HG02588 (cell line): ENCODE measurements at regions not wholly inside any gene's neighbourhood (a gene's known extent, or its start where the extent isn't known, plus 50 kb on each side); places are given as distances from the start of the nearest gene placed in this dataset.
A peak's percentile ranks its signal among the peaks of the same experiment; 100 is the strongest.

Experiments
- ATAC-seq: cut with Tn5 transposase; IDR thresholded peaks from one replicate; pipeline ENCODE4 v1.9.1; 2021; ENCODE audit warnings: mild to moderate bottlenecking, moderate library complexity; ENCODE audit not compliant: unreplicated experiment

DNA sequence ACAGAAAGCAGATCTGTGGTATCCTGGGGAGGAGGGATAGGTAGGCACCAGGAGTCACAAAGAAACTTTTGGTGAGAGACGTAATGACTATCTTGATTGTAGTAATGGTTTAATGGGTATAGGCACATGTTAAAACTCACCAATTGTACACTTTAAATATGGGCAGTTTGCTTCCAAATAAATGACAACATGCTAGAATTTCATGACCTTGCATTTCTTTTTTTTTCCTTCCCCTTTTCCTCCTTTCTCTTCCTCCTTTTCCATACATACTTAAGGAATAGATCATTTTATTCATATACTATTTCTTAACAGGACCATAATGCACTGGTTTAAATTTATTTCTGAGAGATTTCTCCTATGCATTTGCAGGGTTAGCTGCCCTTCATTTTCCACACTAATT is 341.8 kb downstream of the TMEM182 start:
- ATAC-seq: no peak

DNA sequence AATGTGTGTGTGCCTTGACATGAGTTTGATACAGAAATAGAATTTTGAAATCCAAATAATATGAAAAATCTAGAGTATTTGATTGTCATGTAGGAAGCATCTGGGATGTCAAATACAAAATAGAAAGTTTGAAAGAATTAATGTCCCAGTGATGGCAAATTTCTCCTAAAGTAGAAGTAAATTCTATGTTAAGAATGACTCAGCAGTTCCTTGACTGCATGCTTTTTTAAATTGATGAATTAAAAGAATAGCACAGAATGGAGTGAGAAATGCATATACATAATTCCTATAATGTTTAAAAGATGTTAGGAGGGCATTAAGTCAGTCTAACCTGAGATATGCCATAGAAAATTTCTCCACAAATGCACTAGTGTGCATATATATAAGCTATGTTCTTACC is 357.5 kb downstream of the TMEM182 start:
- no peak for ATAC-seq

DNA sequence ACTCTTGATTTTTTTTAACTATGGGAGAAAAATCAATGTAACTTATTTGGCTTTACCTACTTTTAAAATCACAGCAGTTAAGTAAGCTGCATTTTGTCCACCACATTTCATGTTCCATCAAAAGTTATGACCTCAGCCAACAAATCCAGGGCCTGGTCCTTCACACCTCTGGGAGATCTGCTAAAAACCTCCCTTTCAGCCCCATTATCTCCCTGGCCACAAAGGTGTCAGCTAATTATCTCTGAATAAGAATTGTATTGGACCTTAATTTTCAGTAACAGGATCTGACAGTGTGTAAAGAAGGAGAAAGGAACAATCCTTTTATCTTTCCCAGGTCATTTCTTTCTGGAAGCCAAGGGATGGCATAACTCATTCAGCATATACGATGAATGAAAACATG is 359.3 kb downstream of the TMEM182 start:
- no peak for ATAC-seq

DNA sequence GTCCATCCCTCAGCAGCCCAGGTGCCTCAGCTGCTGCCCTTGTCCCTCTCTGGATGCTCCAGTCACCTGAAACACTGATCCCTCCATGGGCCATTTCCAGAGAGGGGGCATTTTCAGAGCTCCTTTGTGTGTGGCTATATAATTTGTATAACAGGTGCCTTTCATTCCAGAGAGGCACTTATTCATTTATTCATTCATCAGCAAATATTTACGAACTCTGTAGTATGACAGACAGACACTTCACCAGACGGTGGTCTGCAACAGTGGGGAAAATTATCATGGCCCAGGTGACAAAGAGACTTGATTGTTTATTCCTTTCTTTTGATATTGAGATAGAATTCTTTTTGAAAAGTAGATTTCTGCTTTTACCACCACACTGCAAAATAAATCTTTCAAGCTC is 361.7 kb downstream of the TMEM182 start:
- no peak for ATAC-seq

DNA sequence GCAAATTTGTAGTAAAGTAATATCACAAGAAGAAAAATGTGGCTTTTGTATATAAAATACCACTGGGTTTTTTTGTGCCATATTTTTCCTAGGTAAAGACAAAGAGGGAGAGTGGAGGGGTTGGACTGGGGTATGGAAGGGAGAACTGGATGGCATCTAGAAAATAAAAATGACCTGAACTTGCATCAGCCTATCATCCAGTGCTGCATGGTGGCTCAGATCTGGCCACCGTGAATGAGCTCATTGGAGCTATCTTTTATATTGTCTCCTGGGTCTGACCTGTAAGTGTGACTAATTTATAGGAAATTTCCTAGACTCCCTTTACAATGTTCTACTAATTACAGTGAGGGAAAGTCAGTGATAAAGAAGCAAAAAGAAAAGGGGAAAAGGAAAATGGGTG is 369.0 kb downstream of the TMEM182 start:
- no peak for ATAC-seq

DNA sequence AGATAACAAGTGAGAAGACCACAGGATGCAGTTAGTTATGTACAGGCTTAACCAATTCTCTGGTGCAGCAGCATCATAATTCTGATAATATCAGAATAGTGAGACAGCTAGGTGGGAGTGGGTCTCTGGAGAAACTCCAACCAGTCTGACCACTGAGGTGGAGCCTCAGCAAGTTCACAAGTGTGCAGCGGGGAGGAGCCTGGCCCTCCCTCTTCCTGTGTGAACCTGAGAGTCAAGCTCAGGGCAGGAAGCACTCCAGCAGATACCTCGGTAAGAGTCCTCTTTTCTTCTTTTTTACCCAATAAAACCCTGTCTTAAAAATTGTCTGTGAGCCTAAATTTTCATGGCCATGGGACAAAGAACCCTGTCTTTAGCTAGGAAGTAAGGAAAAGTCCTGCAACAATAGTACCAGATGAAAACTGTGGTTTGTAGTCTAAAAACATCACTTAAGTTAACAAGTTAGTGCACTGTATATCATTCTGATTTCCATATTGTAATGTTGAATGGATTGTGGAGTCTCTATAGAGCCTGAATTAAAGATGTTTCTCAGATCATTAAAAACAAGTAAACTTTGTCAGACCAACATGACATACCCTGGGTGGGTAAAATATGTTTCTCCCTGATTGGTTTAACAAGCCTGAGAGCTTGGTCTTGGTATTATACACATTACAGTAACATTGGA is 370.8 kb downstream of the TMEM182 start:
- peak; percentile 93 for ATAC-seq

DNA sequence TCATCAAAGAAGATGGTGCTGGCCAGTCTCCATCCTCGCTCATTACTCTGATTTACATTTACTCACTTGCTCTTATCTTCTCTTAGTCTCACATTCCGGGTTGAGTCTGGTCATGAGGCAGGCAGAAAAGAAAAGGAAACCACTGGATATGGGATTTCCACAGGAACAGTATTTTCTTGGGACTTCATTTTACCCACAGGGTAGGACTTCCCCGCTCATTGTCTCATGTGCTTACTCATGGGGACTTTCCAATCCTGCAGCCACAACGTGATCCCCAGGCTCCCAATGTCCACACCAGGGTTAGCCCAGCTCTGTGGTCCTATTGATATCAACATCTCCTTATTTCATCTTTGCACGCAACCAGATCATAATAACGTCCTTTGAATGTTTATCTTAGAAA is 373.8 kb downstream of the TMEM182 start:
- ATAC-seq: no peak

DNA sequence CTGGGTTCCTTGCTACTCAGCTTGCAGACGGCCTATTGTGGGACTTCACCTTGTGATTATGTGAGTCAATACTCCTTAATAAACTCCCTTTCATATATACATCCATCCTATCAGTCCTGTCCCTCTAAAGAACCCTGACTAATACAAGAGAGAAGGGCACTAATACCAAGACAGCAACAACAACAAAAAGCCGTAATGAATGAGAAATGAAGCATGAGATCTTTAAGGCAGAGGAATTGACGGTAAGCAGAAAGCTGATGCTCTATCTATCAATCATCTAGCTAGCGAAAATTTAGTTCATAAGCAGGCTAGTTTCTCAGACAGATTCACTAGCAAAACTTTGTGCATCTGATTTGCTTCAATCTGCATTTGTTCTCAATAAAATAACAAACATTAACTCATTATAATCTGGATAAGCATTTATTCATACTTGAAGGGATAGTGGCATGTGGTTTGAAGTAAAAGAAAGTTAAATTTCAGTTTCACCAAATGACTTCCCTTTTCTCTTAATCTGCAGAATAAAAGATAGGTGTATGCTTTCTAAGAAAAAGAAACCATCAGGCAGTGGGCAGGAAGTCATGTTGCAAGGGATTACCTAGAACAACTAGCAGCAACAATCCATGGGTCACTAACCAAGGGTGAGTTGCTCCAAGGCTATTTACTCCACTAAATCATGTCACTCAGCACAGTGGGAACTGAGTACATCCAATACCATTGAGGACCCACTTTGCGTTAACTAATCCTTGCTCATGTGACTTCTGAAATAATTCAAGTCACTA is 376.5 kb downstream of the TMEM182 start:
- ATAC-seq: no peak

DNA sequence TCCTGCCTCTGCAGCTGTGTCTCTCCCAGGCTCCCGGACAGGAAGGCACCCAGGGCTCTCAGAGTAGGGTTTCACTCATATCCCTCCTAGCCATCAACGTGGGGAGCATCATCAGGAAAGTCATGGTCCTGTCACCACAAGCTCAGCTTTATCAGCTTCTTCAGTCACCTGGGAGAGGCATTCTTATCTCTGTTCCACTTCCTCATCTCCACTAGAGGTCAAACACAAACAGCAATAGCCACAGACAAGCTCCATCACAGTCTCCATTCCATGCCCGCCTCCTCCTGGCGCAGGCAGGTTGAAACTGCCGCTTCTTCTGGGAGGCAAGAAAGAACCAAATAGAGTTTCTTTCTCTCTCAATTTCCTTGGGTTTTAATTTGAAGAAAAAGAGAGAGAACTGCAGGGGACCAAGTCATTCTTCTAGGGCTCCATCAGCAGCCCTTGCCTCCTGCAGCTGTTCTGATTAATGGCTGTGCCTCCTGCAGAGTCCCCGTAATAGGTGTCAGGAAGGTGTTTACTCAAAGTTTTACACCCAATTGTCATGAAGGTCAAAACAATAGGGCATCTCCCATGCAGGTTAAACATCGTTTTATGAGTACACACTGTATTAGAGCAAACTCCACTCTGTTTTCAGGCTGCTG is 377.9 kb downstream of the TMEM182 start:
- ATAC-seq: no peak

DNA sequence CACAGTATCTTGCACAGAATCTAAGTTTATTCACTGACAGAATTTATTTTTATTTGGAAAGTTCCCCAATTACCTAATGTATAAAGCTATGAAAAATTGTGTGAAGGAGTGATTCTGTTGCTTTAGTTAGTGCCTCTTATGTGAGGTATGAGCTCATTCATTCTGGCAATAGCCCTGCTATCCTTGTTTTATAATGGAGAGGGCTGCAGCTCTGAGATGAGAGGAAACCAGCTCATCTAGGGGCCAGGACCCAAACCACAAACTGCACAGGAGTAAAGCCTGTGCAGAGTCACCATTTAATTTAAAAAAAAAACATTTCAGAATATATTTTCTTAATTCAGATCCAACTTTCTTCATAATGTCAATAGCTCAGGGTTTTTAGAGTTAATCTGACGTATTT is 383.0 kb downstream of the TMEM182 start:
- no peak for ATAC-seq

DNA sequence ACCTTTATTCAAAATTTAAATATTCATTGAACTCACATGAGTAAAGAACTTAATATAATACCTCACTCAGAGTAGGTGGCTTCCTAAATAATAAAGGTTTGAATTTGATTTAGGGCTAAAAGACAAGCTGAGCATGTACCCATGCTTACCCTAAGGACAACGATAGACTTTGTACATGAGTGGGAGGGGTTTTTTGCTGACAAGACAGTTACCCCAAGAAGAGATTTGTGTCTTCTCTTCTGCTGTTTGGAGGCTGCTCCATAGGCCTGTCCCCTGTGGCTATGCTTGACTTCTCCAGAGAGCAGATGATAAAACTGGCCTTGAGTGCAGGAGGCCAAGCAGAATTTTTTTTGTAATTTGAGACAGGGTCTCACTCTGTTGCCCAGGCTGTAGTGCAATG is 383.9 kb downstream of the TMEM182 start:
- ATAC-seq: no peak

DNA sequence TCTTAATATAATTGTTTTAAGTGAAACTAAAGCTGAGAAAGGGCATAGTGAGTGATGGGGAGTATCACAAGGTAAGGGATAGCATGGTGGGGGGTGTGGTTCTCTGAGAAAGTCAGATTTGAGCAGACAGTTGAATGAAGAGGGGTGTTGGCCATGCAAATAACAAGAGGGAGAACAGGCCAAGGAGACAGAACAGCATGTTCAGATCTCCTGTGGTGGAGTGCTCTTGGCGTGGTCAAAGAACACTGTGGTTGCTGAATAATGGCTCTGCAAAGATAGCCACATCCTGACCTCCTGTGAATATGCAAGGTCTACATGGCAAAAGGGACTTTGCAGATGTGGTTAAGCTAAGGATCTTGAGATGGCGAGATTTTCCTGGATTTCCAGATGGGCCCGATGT is 389.2 kb downstream of the TMEM182 start:
- ATAC-seq: no peak

DNA sequence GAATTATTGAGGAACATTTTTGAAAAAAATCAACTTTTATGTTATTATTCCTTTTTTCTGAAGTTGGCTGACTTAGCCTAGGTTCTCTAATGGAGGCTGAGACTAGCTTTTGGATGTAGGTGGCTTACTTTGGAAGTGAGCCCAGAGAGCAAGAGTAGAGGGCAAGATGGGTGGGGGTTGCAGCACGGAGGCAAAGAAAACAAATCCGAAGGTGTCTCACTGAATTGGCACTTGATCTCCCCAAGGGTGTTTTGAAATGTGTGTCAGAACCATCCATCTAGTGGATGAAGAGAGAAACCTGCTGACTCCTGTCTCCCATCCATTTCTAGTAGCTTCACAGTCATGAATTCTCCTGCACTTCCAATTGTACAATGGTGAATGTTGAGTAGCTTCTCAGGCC is 390.7 kb downstream of the TMEM182 start:
- no peak for ATAC-seq

DNA sequence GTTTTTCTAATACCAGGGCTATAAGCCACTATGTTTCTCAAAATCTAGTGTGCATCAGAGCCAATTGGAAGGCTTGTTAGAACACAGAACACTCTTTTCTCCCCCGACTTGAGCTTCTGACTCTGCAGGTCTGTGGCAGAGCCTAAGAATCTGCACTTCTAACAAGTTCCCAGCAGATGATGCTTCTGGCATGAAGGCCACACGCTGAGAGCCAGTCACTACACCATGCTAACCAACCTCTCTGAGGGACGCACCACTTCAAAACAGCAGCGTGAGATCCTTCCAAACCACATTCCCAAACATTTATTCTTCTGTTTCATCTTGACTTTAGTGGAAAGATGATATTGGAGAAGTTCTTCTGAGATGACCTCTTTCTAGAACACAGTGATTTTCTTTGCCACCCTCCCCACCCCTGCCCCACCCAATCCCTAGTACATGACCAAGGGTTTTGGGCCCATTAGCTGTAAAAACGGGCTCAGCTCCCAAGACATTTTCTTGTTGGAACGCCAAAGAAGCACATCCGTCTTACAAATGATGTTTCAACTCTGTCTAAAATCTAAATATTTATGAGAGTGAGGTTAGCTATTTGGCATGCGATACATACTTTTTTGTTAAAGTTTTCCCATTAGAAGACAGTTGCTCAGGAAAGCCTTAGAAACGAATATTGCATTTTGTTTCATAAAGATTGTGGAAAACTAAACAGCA is 391.9 kb downstream of the TMEM182 start:
- ATAC-seq: no peak

DNA sequence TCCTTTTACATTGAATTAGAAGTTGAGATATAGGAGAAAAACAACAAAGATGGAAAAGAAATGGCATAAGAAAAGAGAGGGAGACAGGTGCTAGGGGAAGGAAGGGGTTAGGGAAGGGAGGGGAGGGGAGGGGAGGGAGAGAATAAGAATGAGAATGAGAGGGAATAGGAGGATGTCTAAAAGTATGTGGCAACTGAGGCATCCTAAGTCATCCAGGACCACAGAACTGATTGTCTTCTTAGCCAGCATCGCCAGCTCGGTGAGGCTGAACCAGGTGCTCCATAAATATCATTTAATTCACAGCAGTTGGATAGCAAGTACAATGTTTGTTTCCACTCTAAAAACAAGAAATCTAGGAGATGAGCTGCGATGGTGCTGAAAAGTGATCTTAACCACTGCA is 393.5 kb downstream of the TMEM182 start:
- no peak for ATAC-seq

DNA sequence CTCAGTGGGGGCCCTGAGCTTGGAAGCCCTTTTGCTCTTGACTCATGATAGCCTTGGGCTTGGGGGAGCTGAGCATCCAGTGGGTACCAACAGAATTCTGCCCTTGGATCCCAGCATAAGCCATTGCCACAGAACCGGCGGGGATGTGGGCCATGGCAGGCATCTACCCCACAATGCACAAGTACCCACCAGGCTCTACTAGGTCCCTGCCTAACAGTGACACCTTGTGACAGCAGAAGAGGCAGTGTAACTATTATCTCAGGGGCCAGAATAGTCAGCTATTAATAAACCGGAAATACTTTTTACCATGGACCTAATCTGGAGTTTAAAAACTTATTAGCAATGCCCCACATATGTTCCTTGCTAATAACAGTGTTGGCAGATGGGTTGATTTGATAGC is 397.2 kb downstream of the TMEM182 start:
- no peak for ATAC-seq

DNA sequence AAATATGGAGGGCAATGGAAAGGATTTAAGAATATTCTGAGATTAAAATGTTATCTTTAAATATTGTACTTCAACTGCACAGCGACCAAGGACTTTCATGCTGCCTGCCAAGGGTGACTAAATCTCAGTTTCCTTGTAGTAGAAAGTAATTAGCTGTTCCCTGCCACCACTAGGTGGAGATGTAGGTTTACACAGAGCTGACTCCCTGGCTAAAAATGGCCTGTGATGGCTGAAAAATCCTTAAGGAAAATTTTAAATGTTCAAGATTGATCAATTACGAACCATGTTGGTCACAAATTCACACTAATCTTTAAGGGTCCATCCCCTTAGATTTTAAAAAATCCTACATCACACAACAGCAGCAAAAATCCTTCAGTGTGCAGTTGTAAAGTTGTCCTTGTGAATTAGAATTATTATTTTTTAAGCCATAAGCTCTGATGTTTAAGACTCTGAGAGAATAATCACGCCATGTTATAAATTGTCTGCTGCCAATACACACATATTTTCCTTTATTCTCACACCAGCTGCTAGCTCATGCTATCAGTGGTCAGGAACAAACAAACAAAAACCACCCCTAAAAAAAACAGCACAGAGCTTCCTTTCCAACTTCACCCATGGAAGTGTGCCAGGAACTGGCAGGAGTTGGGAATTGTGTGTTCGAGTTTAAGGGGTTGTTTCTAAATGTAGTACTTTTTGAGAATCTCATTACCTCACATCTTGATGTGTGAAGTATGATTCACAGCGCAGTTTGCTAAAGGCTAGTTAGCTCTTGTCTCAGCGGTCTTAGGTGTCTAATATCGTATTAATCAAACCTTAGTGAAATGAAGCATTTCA is 399.8 kb downstream of the TMEM182 start:
- peak; percentile 68 for ATAC-seq

DNA sequence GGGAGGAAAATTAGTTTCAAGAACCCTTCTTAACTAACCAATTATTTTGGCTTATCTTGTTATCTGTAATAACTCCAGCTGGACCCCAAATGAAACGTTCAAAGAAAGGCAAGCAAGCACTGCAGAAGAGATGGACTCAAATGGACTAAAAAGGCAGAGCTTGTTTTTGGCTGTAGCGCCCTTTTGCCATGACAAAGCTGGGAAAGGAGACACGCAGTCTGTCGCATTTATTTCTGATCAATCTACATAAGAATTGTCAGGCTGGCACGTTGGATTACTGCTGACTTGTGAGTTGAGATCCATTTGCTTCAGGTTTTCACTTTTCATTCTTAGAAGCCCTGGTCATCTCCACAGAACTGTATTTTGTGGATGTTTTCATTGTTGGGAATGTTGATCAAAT is 402.9 kb downstream of the TMEM182 start:
- no peak for ATAC-seq

DNA sequence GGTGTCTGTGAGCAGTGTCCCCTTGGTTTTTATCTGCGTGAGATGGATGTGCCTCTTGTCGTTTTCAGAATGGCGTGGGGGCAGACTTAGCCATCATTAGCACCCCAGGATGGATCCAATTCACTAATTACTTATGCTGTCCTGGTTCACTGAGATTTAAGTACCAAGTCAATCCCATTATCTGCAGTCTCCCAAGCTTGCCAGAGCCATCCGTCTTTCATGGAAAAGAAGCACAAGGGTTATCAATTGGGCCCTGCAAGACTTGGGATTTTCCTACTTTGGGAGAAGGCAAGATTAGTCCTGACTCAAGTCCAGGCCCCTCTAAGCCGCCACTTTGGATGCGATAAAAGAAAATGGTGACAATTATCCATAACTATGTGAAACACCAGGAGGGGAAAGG is 404.0 kb downstream of the TMEM182 start:
- ATAC-seq: no peak

DNA sequence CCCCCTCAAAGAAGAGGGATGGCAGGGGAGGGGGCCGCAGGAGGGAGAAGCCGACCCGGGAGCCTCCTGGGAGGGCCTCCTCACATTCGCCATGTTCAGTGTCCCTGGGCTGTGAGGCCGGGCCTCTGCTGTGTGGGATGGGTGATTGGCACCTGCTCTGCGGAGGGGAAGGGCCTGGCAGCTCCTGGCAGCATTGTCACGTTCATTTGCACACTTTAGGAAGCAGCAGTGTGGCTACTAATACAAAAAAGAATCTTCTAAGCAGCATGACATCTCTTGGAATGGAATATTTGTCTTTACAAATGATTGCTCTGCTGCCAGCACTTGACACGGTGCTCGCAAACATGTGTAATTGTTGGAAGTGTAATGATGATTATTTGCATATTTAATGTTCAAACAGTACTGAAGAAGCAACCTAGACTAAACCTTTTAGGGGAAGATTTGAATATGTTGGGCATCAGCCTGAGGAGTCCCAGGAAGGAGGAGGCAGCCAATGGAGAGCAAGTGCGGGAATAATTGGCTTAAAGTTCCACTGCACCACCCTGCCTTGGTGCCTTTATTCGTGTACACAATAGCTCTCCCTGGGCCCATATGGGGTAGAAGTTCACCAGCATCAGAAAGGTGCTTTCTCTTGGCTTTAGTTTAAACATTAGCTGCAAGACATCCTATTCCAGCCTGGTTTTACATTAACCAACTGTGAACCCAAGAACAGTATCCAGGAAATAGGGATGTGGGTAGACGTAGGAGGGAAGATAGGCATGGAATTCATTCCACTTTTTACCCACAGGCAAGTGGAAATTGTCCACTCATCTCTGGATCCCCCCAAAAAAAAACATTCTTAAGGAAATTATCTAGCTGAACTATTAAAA is 404.9 kb downstream of the TMEM182 start:
- ATAC-seq: no peak
